OCI-LY3 (cell line): ENCODE measurements at regions not wholly inside any gene's neighbourhood (a gene's known extent, or its start where the extent isn't known, plus 50 kb on each side); places are given as distances from the start of the nearest gene placed in this dataset.

Experiments used
- H2AFZ ChIP-seq: fragments of 200-600, 300-600 bp; shearing (Covaris generic); 2 replicates; pipeline ENCODE4 v1.6.0; 2014; ENCODE audit warnings: antibody characterized with exemption, low read depth, low read length
- H3K27ac ChIP-seq: fragments of 200-600, 300-600 bp; sonication (generic); 2 replicates; pipeline ENCODE4 v1.5.1; 2014; ENCODE audit warnings: mild to moderate bottlenecking, low read length, moderate library complexity, mixed read lengths
- H3K27me3 ChIP-seq: fragments of 200-600, 300-600 bp; sonication (generic); 2 replicates; pipeline ENCODE4 v1.6.1; 2014; ENCODE audit warnings: low read depth, low read length, mixed read lengths
- H3K36me3 ChIP-seq: fragments of 200-600, 300-600 bp; sonication (generic); replicated peaks from 2 replicates; pipeline ENCODE3; 2014; ENCODE audit warnings: low read depth, low read length, mixed read lengths
- H3K4me1 ChIP-seq: fragments of 300-600, 200-600 bp; sonication (generic); 2 replicates; pipeline ENCODE4 v1.6.1; 2014; ENCODE audit warnings: low read length, mixed read lengths
- H3K4me2 ChIP-seq: fragments of 200-600, 300-600 bp; sonication (generic); 2 replicates; pipeline ENCODE4 v1.6.1; 2014; ENCODE audit warnings: low read length, mixed read lengths
- H3K4me3 ChIP-seq: fragments of 300-600, 200-600 bp; sonication (generic); 2 replicates; pipeline ENCODE4 v1.5.1; 2014; ENCODE audit warnings: antibody characterized with exemption, mild to moderate bottlenecking, low read length, moderate library complexity
- H3K79me2 ChIP-seq: fragments of 300-600, 200-600 bp; shearing (Covaris generic); 2 replicates; pipeline ENCODE4 v1.6.1; 2014; ENCODE audit warnings: mild to moderate bottlenecking, low read length, mixed read lengths
- H3K9ac ChIP-seq: fragments of 300-600, 200-600 bp; shearing (Covaris generic); 2 replicates; pipeline ENCODE4 v1.6.0; 2014; ENCODE audit warnings: mild to moderate bottlenecking, low read length, moderate library complexity
- H3K9me3 ChIP-seq: fragments of 200-600, 300-600 bp; shearing (Covaris generic); 2 replicates; pipeline ENCODE4 v1.6.1; 2014; ENCODE audit warnings: low read length, mixed read lengths; ENCODE audit not compliant: insufficient read depth
- H4K20me1 ChIP-seq: fragments of 200-600, 300-600 bp; sonication (generic); 2 replicates; pipeline ENCODE4 v1.6.1; 2016; ENCODE audit warnings: low read length, mixed read lengths; ENCODE audit not compliant: insufficient read depth
- EZH2phosphoT487 ChIP-seq: fragments of 200-600 bp; shearing (Covaris generic); IDR thresholded peaks from 2 replicates; pipeline ENCODE4 v1.6.1; 2018; ENCODE audit warnings: antibody characterized with exemption, mixed run types, low read depth
- TF ChIP-seq, protein P1 (sequence below): fragments of 200-600, 300-600 bp; sonication (generic); IDR thresholded peaks from 2 replicates; pipeline ENCODE4 v1.5.1; 2014; ENCODE audit warnings: antibody characterized with exemption, low read length, low read depth

DNA sequence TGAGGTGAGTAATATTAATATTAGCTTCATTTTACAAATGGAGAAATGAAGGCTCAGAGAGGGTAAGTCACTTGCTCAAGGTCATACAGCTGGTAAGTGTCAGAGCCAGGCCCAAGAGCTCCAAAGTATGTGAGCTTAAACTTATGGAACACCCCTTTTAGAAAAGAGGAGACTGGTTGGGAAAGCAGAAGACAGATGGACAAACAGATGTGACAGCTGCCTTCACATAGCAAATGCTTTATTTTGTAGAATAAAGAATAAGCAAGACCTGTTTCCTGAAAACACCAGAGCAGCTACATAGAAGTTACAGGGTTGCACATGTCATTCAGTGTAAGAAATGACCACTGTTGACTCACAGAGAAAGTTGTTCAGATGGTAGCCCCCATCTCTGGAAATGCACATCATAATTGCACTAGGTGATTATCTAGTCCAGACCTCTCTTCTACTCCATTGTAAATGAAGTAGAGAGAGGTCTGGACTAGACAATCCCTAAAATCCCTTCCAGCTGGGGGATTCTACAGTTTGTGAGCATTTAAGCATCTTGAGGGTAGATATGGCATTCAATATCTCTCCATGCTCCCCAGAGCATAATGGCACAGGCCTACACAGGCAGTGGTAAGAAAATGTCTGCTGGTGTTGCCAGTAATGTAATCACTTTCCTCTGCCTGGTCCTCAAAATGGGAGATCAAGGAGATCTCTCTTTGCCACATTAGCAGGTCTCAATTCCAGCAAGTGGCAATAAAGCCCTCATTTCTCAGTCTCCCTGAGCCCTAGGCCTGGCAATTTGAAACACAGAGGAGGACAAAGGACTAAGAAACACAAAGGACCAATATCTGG, 188.2 kb upstream of the FGGY start:
- H3K9me3 ChIP-seq: no peaks in the 10 kb centered on the region
- H4K20me1 ChIP-seq: no peaks in the 10 kb centered on the region
- H3K27me3 ChIP-seq: no peaks in the 10 kb centered on the region
- TF ChIP-seq EZH2phosphoT487: no peak
- TF ChIP-seq, protein P1, sequence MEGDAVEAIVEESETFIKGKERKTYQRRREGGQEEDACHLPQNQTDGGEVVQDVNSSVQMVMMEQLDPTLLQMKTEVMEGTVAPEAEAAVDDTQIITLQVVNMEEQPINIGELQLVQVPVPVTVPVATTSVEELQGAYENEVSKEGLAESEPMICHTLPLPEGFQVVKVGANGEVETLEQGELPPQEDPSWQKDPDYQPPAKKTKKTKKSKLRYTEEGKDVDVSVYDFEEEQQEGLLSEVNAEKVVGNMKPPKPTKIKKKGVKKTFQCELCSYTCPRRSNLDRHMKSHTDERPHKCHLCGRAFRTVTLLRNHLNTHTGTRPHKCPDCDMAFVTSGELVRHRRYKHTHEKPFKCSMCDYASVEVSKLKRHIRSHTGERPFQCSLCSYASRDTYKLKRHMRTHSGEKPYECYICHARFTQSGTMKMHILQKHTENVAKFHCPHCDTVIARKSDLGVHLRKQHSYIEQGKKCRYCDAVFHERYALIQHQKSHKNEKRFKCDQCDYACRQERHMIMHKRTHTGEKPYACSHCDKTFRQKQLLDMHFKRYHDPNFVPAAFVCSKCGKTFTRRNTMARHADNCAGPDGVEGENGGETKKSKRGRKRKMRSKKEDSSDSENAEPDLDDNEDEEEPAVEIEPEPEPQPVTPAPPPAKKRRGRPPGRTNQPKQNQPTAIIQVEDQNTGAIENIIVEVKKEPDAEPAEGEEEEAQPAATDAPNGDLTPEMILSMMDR: no peak
- no peaks in the 10 kb centered on the region for H3K4me1 ChIP-seq
- no peak overlapping the region for H3K4me3 ChIP-seq
- no peak overlapping the region for H3K4me2 ChIP-seq
- no peak overlapping the region for H3K27ac ChIP-seq
- H2AFZ ChIP-seq: no peak overlapping the region
- H3K36me3 ChIP-seq: no peaks in the 10 kb centered on the region
- no peaks in the 10 kb centered on the region for H3K79me2 ChIP-seq
- H3K9ac ChIP-seq: no peak overlapping the region

DNA sequence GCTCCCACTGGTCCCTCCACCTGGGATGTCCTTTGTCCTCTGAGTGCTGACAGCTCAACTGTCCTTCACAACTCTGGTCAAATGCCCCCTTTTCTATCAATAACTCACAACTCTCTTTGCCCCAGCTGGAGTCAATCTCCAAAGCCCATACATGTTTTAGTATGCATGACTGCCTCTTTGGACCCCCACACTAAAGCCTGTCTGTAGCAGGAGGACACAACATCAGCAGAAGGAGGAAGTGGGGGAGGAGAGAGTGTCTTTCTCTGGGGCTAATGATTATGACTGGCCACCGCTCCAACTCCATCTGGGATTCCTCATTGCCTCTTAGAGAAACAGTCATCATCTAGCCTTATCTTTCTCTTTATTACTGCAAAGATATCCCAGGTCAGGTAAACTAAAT, 186.6 kb upstream of the FGGY start:
- TF ChIP-seq EZH2phosphoT487: no peak
- TF ChIP-seq, protein P1: no peak
- Histone ChIP-seq H3K36me3 (no peaks in the 10 kb centered on the region), H3K4me3 (no peak overlapping the region), H3K27ac (no peak overlapping the region), H3K9me3 (no peaks in the 10 kb centered on the region), H3K4me1 (no peaks in the 10 kb centered on the region), H3K4me2 (no peak overlapping the region), H3K9ac (no peak overlapping the region), H3K27me3 (no peaks in the 10 kb centered on the region), H3K79me2 (no peaks in the 10 kb centered on the region), H4K20me1 (no peaks in the 10 kb centered on the region), H2AFZ (no peak overlapping the region)

DNA sequence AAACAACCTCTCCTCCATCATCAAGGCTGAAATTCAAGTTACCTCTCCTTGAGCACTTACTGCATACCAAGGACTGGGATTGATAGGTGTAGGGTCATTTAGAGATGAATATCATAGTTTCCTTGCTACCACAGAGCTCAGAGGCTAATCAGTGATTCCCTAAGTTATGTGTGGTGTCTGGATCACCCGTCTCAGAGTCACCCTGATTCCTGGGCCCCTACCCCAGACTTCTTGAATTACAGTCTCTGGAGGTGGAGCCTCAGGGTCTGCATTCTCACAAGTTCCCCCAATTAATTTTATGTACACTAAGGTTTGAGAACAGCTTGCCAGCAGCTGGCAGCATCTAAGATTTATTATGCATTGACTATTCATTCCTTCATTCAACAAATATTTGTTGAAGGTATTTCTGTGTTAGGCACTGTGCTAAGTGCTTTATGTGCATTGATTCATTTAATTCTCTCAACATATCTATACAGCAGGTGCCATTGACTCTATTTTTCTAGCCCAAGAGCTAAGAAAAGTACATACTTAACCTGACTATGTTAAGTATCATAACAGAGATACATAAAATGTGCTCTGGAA, 182.9 kb upstream of the FGGY start:
- no peaks in the 10 kb centered on the region for H3K36me3 ChIP-seq
- H3K27ac ChIP-seq: no peak overlapping the region
- H3K27me3 ChIP-seq: no peaks in the 10 kb centered on the region
- H3K9ac ChIP-seq: no peak overlapping the region
- no peak overlapping the region for H2AFZ ChIP-seq
- H3K4me3 ChIP-seq: no peak overlapping the region
- H3K9me3 ChIP-seq: no peaks in the 10 kb centered on the region
- H3K4me1 ChIP-seq: no peaks in the 10 kb centered on the region
- TF ChIP-seq, protein P1: no peak
- no peak for TF ChIP-seq EZH2phosphoT487
- no peaks in the 10 kb centered on the region for H4K20me1 ChIP-seq
- no peak overlapping the region for H3K4me2 ChIP-seq
- H3K79me2 ChIP-seq: no peaks in the 10 kb centered on the region

DNA sequence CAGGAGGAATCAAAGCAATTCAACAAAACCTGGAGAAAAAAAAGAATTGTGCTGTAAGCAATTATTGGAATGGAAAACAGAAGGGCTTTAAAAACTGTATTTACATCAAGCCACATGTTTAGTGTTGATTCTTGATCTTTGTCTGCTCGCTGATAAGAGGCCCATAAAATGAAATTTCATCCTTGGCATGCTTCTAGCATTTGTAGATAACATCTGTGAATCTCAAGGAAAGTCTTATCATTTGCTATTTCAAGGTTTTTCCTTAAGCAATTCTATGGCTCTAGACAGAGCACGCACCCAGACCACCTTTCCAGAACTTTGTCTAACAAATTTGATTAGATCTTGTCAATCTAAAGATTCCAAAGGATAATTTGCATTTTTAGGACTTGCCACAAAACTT, 181.0 kb upstream of the FGGY start:
- no peaks in the 10 kb centered on the region for H3K79me2 ChIP-seq

More for the DNA sequence above, 181.0 kb upstream of the FGGY start:
- H3K4me3 ChIP-seq: no peak overlapping the region
- no peaks in the 10 kb centered on the region for H3K27me3 ChIP-seq
- TF ChIP-seq EZH2phosphoT487: no peak
- TF ChIP-seq, protein P1: no peak
- no peaks in the 10 kb centered on the region for H3K4me1 ChIP-seq
- no peaks in the 10 kb centered on the region for H3K36me3 ChIP-seq
- no peaks in the 10 kb centered on the region for H4K20me1 ChIP-seq
- H3K9ac ChIP-seq: no peak overlapping the region
- no peak overlapping the region for H3K27ac ChIP-seq
- no peak overlapping the region for H3K4me2 ChIP-seq
- H3K9me3 ChIP-seq: no peaks in the 10 kb centered on the region
- H2AFZ ChIP-seq: no peak overlapping the region
